NB4 (cell line): ENCODE measurements at regions not wholly inside any gene's neighbourhood (a gene's known extent, or its start where the extent isn't known, plus 50 kb on each side); places are given as distances from the start of the nearest gene placed in this dataset.

Experiments
- POLR2A ChIP-seq: IDR thresholded peaks from 2 replicates; pipeline ENCODE4 v1.6.1; 2011; ENCODE audit warnings: mild to moderate bottlenecking; ENCODE audit not compliant: insufficient read length; ENCODE audit errors: extremely low read depth
- TF ChIP-seq, protein P1 (sequence below): IDR thresholded peaks from one replicate; pipeline ENCODE4 v1.5.1; 2012; ENCODE audit warnings: low read depth, low read length
- TF ChIP-seq, protein P2 (sequence below): IDR thresholded peaks from 2 replicates; pipeline ENCODE4 v1.6.1; 2011; ENCODE audit warnings: low read depth, low read length

DNA sequence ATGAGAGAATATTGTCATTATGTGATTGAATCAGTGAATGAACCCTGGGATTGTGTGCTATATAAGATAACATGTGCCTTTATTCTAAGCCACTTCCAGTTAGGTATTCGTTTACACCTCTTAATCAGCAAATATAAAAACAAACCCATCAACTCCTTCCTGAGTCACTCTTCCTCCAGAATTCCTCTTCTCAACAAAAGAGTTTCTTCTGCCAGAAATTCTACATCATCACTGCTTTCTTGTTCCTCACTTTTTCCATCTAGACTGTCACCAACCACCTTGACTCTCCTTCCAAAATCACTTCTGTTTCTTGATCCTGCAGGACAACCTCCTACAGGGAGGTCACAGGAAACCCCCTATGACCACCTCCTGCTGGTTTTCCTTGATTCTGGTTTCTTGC is 261.4 kb downstream of the CYP26B1 start:
- TF ChIP-seq, protein P1, sequence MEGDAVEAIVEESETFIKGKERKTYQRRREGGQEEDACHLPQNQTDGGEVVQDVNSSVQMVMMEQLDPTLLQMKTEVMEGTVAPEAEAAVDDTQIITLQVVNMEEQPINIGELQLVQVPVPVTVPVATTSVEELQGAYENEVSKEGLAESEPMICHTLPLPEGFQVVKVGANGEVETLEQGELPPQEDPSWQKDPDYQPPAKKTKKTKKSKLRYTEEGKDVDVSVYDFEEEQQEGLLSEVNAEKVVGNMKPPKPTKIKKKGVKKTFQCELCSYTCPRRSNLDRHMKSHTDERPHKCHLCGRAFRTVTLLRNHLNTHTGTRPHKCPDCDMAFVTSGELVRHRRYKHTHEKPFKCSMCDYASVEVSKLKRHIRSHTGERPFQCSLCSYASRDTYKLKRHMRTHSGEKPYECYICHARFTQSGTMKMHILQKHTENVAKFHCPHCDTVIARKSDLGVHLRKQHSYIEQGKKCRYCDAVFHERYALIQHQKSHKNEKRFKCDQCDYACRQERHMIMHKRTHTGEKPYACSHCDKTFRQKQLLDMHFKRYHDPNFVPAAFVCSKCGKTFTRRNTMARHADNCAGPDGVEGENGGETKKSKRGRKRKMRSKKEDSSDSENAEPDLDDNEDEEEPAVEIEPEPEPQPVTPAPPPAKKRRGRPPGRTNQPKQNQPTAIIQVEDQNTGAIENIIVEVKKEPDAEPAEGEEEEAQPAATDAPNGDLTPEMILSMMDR: no peak
- TF ChIP-seq POLR2A: no peak
- TF ChIP-seq, protein P2, sequence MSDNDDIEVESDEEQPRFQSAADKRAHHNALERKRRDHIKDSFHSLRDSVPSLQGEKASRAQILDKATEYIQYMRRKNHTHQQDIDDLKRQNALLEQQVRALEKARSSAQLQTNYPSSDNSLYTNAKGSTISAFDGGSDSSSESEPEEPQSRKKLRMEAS: no peak
